Breast epithelium (tissue), 3 donors: ENCODE measurements at regions not wholly inside any gene's neighbourhood (a gene's known extent, or its start where the extent isn't known, plus 50 kb on each side); places are given as distances from the start of the nearest gene placed in this dataset.

Experiments
- POLR2A ChIP-seq: fragments of 450-650 bp; IDR thresholded peaks from one replicate; pipeline ENCODE4 v1.6.1; 2016; ENCODE audit warnings: antibody characterized with exemption, mild to moderate bottlenecking, moderate library complexity
- TF ChIP-seq, protein P1 (sequence below), 3 donors: fragments of 450-650 bp; IDR thresholded peaks; one replicate each; pipeline ENCODE4 v1.5.1; 2016 to 2017; ENCODE audit warnings: antibody characterized with exemption in 3 of 3, mild to moderate bottlenecking in 3 of 3, moderate library complexity in 3 of 3

DNA sequence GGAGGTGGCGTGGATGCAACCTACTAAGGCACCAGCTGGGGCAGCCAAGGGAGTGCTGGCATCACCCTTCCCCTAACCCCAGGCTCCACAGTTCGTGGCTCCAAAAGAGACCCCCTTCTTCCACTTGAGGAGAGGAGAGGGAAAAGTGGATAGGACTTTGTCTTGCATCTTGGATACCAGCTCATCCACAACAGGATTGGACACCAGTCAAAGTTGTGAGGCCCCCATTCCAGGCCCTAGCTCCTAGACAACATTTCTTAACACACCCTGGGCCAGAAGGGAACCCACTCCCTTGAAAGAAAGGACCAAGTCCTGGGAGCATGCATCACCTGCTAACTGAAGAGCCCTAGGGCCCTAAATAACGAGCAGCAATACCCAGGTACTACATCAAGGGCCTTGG is 372.6 kb upstream of the PLXNA2 start:
- no peak for TF ChIP-seq POLR2A
- TF ChIP-seq, protein P1, sequence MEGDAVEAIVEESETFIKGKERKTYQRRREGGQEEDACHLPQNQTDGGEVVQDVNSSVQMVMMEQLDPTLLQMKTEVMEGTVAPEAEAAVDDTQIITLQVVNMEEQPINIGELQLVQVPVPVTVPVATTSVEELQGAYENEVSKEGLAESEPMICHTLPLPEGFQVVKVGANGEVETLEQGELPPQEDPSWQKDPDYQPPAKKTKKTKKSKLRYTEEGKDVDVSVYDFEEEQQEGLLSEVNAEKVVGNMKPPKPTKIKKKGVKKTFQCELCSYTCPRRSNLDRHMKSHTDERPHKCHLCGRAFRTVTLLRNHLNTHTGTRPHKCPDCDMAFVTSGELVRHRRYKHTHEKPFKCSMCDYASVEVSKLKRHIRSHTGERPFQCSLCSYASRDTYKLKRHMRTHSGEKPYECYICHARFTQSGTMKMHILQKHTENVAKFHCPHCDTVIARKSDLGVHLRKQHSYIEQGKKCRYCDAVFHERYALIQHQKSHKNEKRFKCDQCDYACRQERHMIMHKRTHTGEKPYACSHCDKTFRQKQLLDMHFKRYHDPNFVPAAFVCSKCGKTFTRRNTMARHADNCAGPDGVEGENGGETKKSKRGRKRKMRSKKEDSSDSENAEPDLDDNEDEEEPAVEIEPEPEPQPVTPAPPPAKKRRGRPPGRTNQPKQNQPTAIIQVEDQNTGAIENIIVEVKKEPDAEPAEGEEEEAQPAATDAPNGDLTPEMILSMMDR (IDR thresholded peaks at IDR 0.05) = no peak
